ENCODE measurements at regions not wholly inside any gene's neighbourhood (a gene's known extent, or its start where the extent isn't known, plus 50 kb on each side); places are given as distances from the start of the nearest gene placed in this dataset.

- no peak for DNase-seq (ENCODE audit: low read depth, low spot score)
- Histone ChIP-seq H3K27me3 (ENCODE audit: insufficient read depth, insufficient read length) (no peaks in the 10 kb centered on the region), H3K36me3 (ENCODE audit: insufficient read depth, insufficient read length, low read length) (no peaks in the 10 kb centered on the region), H3K4me1 (ENCODE audit: insufficient read depth, insufficient read length) (no peaks in the 10 kb centered on the region), H3K4me3 (ENCODE audit: insufficient read length, low read depth) (no peak overlapping the region), H3K9me3 (ENCODE audit: insufficient read depth, low read length) (no peaks in the 10 kb centered on the region; the same call in 1 of the 2 replicates), H3K9ac (ENCODE audit: insufficient read length, low read depth) (no peak overlapping the region)
- TF ChIP-seq SUZ12 (IDR thresholded peaks at IDR 0.05; ENCODE audit: extremely low read depth, insufficient read depth, insufficient read length) = no peak
- no peak for TF ChIP-seq YY1 (IDR thresholded peaks at IDR 0.05; ENCODE audit: insufficient read depth, insufficient read length)
- TF ChIP-seq ZNF274 (IDR thresholded peaks at IDR 0.05; ENCODE audit: low read depth, low read length) = no peak
Observed at GRCh38 chr20:48224533-48225050, 439.3 kb upstream of the SULF2 start.

GRCh38 chr20:48223715-48224114, 438.4 kb upstream of the SULF2 start:
- H3K36me3 ChIP-seq (ENCODE audit: insufficient read depth, insufficient read length, low read length) = no peaks in the 10 kb centered on the region
- no peaks in the 10 kb centered on the region; the same call in 1 of the 2 replicates for H3K9me3 ChIP-seq (ENCODE audit: insufficient read depth, low read length)
- TF ChIP-seq YY1 (IDR thresholded peaks at IDR 0.05; ENCODE audit: insufficient read depth, insufficient read length) = no peak
- no peak for TF ChIP-seq SUZ12 (IDR thresholded peaks at IDR 0.05; ENCODE audit: extremely low read depth, insufficient read depth, insufficient read length)
- no peak for TF ChIP-seq ZNF274 (IDR thresholded peaks at IDR 0.05; ENCODE audit: low read depth, low read length)
- no peak overlapping the region for H3K4me3 ChIP-seq (ENCODE audit: insufficient read length, low read depth)
- no peaks in the 10 kb centered on the region for H3K4me1 ChIP-seq (ENCODE audit: insufficient read depth, insufficient read length)
- no peaks in the 10 kb centered on the region for H3K27me3 ChIP-seq (ENCODE audit: insufficient read depth, insufficient read length)
- H3K9ac ChIP-seq (ENCODE audit: insufficient read length, low read depth) = no peak overlapping the region
- no peak for DNase-seq (ENCODE audit: low read depth, low spot score)

GRCh38 chr20:48222595-48223180, 437.4 kb upstream of the SULF2 start:
- no peak overlapping the region for H3K4me3 ChIP-seq (ENCODE audit: insufficient read length, low read depth)
- no peak overlapping the region for H3K9ac ChIP-seq (ENCODE audit: insufficient read length, low read depth)
- H3K9me3 ChIP-seq (ENCODE audit: insufficient read depth, low read length) = no peaks in the 10 kb centered on the region; the same call in 1 of the 2 replicates
- DNase-seq (ENCODE audit: low read depth, low spot score) = no peak
- TF ChIP-seq ZNF274 (IDR thresholded peaks at IDR 0.05; ENCODE audit: low read depth, low read length) = no peak
- TF ChIP-seq SUZ12 (IDR thresholded peaks at IDR 0.05; ENCODE audit: extremely low read depth, insufficient read depth, insufficient read length) = no peak
- TF ChIP-seq YY1 (IDR thresholded peaks at IDR 0.05; ENCODE audit: insufficient read depth, insufficient read length) = no peak
- no peaks in the 10 kb centered on the region for H3K27me3 ChIP-seq (ENCODE audit: insufficient read depth, insufficient read length)
- no peaks in the 10 kb centered on the region for H3K4me1 ChIP-seq (ENCODE audit: insufficient read depth, insufficient read length)
- no peaks in the 10 kb centered on the region for H3K36me3 ChIP-seq (ENCODE audit: insufficient read depth, insufficient read length, low read length)

GRCh38 chr20:48220033-48220633, 434.9 kb upstream of the SULF2 start:
- Histone ChIP-seq H3K9me3 (ENCODE audit: insufficient read depth, low read length) (no peaks in the 10 kb centered on the region; the same call in 1 of the 2 replicates), H3K4me1 (ENCODE audit: insufficient read depth, insufficient read length) (peaks cover 6% of the 10 kb centered on the region), H3K4me3 (ENCODE audit: insufficient read length, low read depth) (no peak overlapping the region), H3K27me3 (ENCODE audit: insufficient read depth, insufficient read length) (no peaks in the 10 kb centered on the region), H3K9ac (ENCODE audit: insufficient read length, low read depth) (no peak overlapping the region), H3K36me3 (ENCODE audit: insufficient read depth, insufficient read length, low read length) (no peaks in the 10 kb centered on the region)
- TF ChIP-seq ZNF274 (IDR thresholded peaks at IDR 0.05; ENCODE audit: low read depth, low read length) = no peak
- TF ChIP-seq SUZ12 (IDR thresholded peaks at IDR 0.05; ENCODE audit: extremely low read depth, insufficient read depth, insufficient read length) = no peak
- DNase-seq (ENCODE audit: low read depth, low spot score) = no peak

- no peaks in the 10 kb centered on the region for H3K36me3 ChIP-seq (ENCODE audit: insufficient read depth, insufficient read length, low read length)
- no peak overlapping the region for H3K4me3 ChIP-seq (ENCODE audit: insufficient read length, low read depth)
- H3K9me3 ChIP-seq (ENCODE audit: insufficient read depth, low read length) = no peaks in the 10 kb centered on the region; the same call in 1 of the 2 replicates
- DNase-seq (ENCODE audit: low read depth, low spot score) = no peak
- no peak overlapping the region for H3K9ac ChIP-seq (ENCODE audit: insufficient read length, low read depth)
- no peak for TF ChIP-seq SUZ12 (IDR thresholded peaks at IDR 0.05; ENCODE audit: extremely low read depth, insufficient read depth, insufficient read length)
- TF ChIP-seq YY1 (IDR thresholded peaks at IDR 0.05; ENCODE audit: insufficient read depth, insufficient read length) = no peak
- TF ChIP-seq ZNF274 (IDR thresholded peaks at IDR 0.05; ENCODE audit: low read depth, low read length) = no peak
- H3K4me1 ChIP-seq (ENCODE audit: insufficient read depth, insufficient read length) = peaks cover 10% of the 10 kb centered on the region
- no peaks in the 10 kb centered on the region for H3K27me3 ChIP-seq (ENCODE audit: insufficient read depth, insufficient read length)
Observed at GRCh38 chr20:48219306-48219705, 434.0 kb upstream of the SULF2 start.

GRCh38 chr20:48217190-48217589, 431.9 kb upstream of the SULF2 start:
- Histone ChIP-seq H3K4me3 (ENCODE audit: insufficient read length, low read depth) (no peak overlapping the region), H3K36me3 (ENCODE audit: insufficient read depth, insufficient read length, low read length) (no peaks in the 10 kb centered on the region), H3K9me3 (ENCODE audit: insufficient read depth, low read length) (no peaks in the 10 kb centered on the region), H3K9ac (ENCODE audit: insufficient read length, low read depth) (no peak overlapping the region), H3K27me3 (ENCODE audit: insufficient read depth, insufficient read length) (no peaks in the 10 kb centered on the region), H3K4me1 (ENCODE audit: insufficient read depth, insufficient read length) (peaks cover 16% of the 10 kb centered on the region)
- TF ChIP-seq YY1 (IDR thresholded peaks at IDR 0.05; ENCODE audit: insufficient read depth, insufficient read length) (no peak), SUZ12 (IDR thresholded peaks at IDR 0.05; ENCODE audit: extremely low read depth, insufficient read depth, insufficient read length) (no peak), ZNF274 (IDR thresholded peaks at IDR 0.05; ENCODE audit: low read depth, low read length) (no peak)
- DNase-seq (ENCODE audit: low read depth, low spot score) = no peak

- Histone ChIP-seq H3K27me3 (ENCODE audit: insufficient read depth, insufficient read length) (no peaks in the 10 kb centered on the region), H3K9ac (ENCODE audit: insufficient read length, low read depth) (no peak overlapping the region), H3K4me1 (ENCODE audit: insufficient read depth, insufficient read length) (peaks cover 16% of the 10 kb centered on the region), H3K9me3 (ENCODE audit: insufficient read depth, low read length) (no peaks in the 10 kb centered on the region), H3K4me3 (ENCODE audit: insufficient read length, low read depth) (no peak overlapping the region), H3K36me3 (ENCODE audit: insufficient read depth, insufficient read length, low read length) (no peaks in the 10 kb centered on the region)
- DNase-seq (ENCODE audit: low read depth, low spot score) = no peak
- TF ChIP-seq YY1 (IDR thresholded peaks at IDR 0.05; ENCODE audit: insufficient read depth, insufficient read length) (no peak), SUZ12 (IDR thresholded peaks at IDR 0.05; ENCODE audit: extremely low read depth, insufficient read depth, insufficient read length) (no peak), ZNF274 (IDR thresholded peaks at IDR 0.05; ENCODE audit: low read depth, low read length) (no peak)
Observed at GRCh38 chr20:48215536-48215935, 430.3 kb upstream of the SULF2 start.
